NK-92 treated with Interleukin-12 subunit alpha and Interleukin-12 subunit beta, amount 100 ng/mL, for 24 hours (cell line): ENCODE measurements at regions not wholly inside any gene's neighbourhood (a gene's known extent, or its start where the extent isn't known, plus 50 kb on each side); places are given as distances from the start of the nearest gene placed in this dataset.
"Not testable (repeated sequence)": the region's sequence is repeated elsewhere in the genome, so short reads cannot be mapped to it uniquely, and the experiment has no call there.

Experiments
- DNase-seq: peaks from one replicate; lab custom pipeline; 2025; lab: John Stamatoyannopoulos, UW

- no peak for DNase-seq
Observed at GRCh38 chr21:16218682-16219343, 489.0 kb downstream of the USP25 start.

- not testable (repeated sequence) for DNase-seq
Observed at GRCh38 chr21:16224756-16225155, 495.0 kb downstream of the USP25 start.

- DNase-seq = no peak
Observed at GRCh38 chr21:16239659-16240265, 510.0 kb downstream of the USP25 start.

- DNase-seq = no peak
Observed at GRCh38 chr21:16241016-16241415, 511.2 kb downstream of the USP25 start.

GRCh38 chr21:16241479-16241963 is 511.7 kb downstream of the USP25 start:
- no peak for DNase-seq

GRCh38 chr21:16243396-16243795 is 513.6 kb downstream of the USP25 start:
- no peak for DNase-seq

GRCh38 chr21:16248705-16249104 is 518.9 kb downstream of the USP25 start:
- no peak for DNase-seq

- DNase-seq = no peak
Observed at GRCh38 chr21:16250273-16250672, 520.5 kb downstream of the USP25 start.

- no peak for DNase-seq
Observed at GRCh38 chr21:16258844-16259611, 529.2 kb downstream of the USP25 start.

GRCh38 chr21:16262091-16262490 is 532.3 kb downstream of the USP25 start:
- no peak for DNase-seq

GRCh38 chr21:16264319-16264718 is 534.5 kb downstream of the USP25 start:
- DNase-seq = no peak

- no peak for DNase-seq
Observed at GRCh38 chr21:16269476-16269875, 539.7 kb downstream of the USP25 start.

GRCh38 chr21:16279731-16280581 is 550.2 kb downstream of the USP25 start:
- no peak for DNase-seq

GRCh38 chr21:16280686-16281091 is 550.9 kb downstream of the USP25 start:
- no peak for DNase-seq

GRCh38 chr21:16283516-16283915 is 553.7 kb downstream of the USP25 start:
- no peak for DNase-seq

- DNase-seq = no peak
Observed at GRCh38 chr21:16285605-16286126, 555.9 kb downstream of the USP25 start.

GRCh38 chr21:16287046-16287445 is 557.3 kb downstream of the USP25 start:
- DNase-seq = no peak

- no peak for DNase-seq
Observed at GRCh38 chr21:16291296-16291695, 561.5 kb downstream of the USP25 start.

- DNase-seq = no peak
Observed at GRCh38 chr21:16294128-16294527, 564.3 kb downstream of the USP25 start.

- DNase-seq = no peak
Observed at GRCh38 chr21:16302851-16303282, 573.1 kb downstream of the USP25 start.

GRCh38 chr21:16304174-16305095 is 574.7 kb downstream of the USP25 start:
- no peak for DNase-seq
